ENCODE measurements at regions not wholly inside any gene's neighbourhood (a gene's known extent, or its start where the extent isn't known, plus 50 kb on each side); places are given as distances from the start of the nearest gene placed in this dataset.

DNA sequence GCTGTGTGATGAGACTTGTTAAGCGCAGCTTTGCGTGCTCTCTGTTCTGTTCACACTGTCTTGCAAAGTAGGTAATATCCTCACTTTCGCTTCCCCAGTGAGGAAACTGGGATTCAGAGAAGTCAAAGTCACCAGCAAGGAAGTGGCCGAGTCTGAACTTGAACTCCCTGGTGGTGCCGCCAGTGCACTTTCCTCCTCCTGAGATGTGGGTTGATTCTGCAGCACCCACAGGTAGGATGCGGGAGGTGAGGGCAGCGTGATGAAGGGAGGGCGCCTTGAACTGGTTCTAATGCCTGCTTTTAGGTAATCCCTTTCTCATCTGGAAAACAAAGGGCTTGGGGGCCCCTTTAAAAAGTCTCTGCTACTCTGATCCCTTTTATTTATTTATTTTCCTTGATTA is 54.9 kb upstream of the IGF1 start:
- no peak for DNase-seq (ENCODE audit: low read depth in 2 of 2)

DNA sequence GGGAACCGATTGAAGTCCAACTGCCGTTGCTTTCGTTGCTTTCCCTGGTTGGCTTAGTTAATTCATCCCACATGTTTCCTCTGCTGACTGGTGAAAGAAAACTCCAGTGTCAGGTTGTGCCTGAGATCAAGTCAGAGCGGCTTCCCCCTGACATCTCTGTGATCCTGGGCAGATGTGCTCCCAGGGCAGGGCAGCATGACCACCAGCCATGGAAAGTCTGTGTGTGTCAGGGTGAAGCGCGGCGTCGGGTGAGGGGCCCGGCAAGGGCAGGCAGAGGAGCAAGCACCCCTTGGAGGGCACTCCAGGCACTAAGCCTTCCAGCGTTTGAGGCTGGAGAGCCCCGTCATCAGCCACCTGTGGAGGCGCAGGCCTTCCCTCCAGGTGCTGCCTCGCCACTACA is 54.5 kb upstream of the IGF1 start:
- no peak for DNase-seq (ENCODE audit: low read depth in 2 of 2)

DNA sequence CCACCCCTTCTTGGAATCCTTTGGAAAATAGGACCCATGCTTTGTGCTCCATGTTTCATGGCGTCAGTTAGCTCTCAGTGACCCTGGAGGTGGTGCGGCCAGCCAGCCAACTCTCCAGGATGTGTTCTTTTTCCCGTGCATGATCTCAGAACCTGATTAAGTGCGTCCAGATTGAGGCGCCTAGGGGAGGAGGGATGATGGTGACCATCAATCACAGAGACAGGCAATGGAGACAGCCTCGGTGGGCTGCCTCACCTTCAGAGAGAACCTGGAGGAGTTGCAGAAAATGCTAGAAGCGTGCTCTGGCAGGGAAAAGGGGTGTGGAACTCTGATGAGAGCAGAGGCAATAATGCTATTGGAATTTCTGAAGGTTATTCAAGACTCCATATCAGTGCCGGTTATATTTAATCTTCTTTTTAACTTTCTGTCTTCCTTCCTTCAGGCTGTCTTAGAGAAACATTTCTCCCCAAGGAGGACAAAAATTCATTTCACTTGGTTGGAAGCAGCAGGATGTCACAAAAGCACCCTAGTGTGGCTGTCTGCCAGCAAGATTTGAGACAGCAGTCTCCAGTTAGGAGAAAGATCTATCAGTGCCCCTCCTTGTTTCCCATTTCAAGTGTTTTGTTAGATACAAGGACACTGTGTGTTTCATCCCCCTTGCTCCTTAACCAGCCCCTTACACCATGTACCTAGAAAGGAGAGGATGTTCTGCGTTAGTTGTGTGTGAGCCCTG is 53.3 kb upstream of the IGF1 start:
- DNase-seq (ENCODE audit: low read depth in 2 of 2), result no peak
